ENCODE measurements at regions not wholly inside any gene's neighbourhood (a gene's known extent, or its start where the extent isn't known, plus 50 kb on each side); places are given as distances from the start of the nearest gene placed in this dataset.
A peak's percentile ranks its signal among the peaks of the same experiment; 100 is the strongest.

DNA sequence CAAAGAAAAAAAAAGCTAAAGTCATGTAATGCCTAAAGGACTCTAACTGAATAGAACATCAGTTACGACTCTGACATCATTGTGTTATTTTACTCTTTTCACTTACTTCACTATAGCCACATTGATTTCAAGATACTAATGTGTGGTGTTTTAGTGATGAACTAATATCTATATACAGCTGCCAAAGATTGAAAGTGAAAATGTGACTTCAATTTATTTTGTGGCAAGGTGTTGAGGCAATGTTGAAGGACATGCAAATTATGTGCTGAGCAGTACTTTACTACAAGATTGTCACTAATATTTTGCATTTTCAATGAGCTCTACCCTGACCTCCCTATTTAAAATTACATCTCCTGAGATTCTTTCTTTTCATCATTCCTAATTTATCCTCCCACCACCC, 1911.9 kb upstream of the PCDH20 start:
- TF ChIP-seq TARDBP (IDR thresholded peaks at IDR 0.05) (0 out of 2 replicates have a peak, but pooled peaks have one; percentile 19), LEF1 (IDR thresholded peaks at IDR 0.05; ENCODE audit: borderline replicate concordance) (no peak), ZNF384 (IDR thresholded peaks at IDR 0.05) (no peak)
- DNase-seq (ENCODE audit: extremely low spot score), result no peak
- POLR2A ChIA-PET, result no interaction called here
- CTCF ChIA-PET, result no interaction called here

DNA sequence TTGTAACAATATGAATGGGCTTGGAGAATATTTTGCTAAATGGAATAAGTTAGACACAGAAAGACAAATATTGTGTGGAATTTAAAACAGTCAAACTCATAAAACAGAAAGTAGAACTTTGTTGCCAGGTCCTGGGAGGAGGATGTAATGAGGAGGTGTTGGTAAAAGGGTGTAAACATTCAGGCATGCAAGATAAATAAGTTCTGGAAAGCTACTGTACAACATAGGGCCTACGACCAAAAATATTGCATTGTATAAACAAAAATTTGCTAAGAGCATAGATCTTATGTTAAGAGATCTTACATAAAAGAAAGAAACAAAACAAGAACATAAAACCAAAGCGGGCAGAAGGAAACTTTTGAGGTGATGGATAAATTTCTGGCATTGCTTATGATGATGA, 1907.8 kb upstream of the PCDH20 start:
- TF ChIP-seq SP1 (IDR thresholded peaks at IDR 0.05) (no peak), FOXA1 (IDR thresholded peaks at IDR 0.05) (no peak), ELF4 (IDR thresholded peaks at IDR 0.05) (no peak), CTBP1 (IDR thresholded peaks at IDR 0.05; ENCODE audit: borderline replicate concordance) (no peak), SUZ12 (IDR thresholded peaks at IDR 0.05) (no peak), FOXM1 (IDR thresholded peaks at IDR 0.05; ENCODE audit: borderline replicate concordance) (no peak), HDGF (IDR thresholded peaks at IDR 0.05; ENCODE audit: borderline replicate concordance) (no peak), L3MBTL2 (conservative IDR thresholded peaks at IDR 0.05) (no peak), TARDBP (IDR thresholded peaks at IDR 0.05) (no peak), BHLHE40 (IDR thresholded peaks at IDR 0.05; ENCODE audit: borderline replicate concordance) (no peak), ARNT (IDR thresholded peaks at IDR 0.05) (no peak), NFRKB (IDR thresholded peaks at IDR 0.05) (no peak), LEF1 (IDR thresholded peaks at IDR 0.05; ENCODE audit: borderline replicate concordance) (no peak), FOXK2 (IDR thresholded peaks at IDR 0.05) (no peak), ZNF384 (IDR thresholded peaks at IDR 0.05) (no peak)
- TF ChIP-seq, protein P1, sequence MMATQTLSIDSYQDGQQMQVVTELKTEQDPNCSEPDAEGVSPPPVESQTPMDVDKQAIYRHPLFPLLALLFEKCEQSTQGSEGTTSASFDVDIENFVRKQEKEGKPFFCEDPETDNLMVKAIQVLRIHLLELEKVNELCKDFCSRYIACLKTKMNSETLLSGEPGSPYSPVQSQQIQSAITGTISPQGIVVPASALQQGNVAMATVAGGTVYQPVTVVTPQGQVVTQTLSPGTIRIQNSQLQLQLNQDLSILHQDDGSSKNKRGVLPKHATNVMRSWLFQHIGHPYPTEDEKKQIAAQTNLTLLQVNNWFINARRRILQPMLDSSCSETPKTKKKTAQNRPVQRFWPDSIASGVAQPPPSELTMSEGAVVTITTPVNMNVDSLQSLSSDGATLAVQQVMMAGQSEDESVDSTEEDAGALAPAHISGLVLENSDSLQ (IDR thresholded peaks at IDR 0.05), result no peak
- ChIA-PET POLR2A (no interaction called here), CTCF (no interaction called here)
- DNase-seq (ENCODE audit: extremely low spot score), result no peak

DNA sequence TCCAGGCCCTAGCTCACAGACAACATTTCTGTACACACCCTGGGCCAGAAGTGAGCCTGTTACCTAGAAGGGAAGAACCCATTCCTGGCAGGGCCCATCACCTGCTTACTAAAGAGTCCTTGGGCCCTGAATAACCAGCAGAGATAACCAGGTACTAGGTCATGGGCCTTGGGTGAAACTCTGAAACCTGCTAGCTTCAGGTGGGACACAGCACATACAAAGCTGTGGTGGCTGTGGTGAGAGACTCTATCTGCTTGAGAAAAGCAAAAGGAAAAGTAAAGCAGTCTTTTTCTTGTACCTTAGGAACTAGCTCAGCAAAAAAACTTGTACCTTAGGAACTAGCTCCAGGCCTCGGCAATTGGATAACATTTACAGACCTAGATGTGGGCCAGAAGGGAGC, 1895.9 kb upstream of the PCDH20 start:
- ChIA-PET POLR2A (no interaction called here), CTCF (no interaction called here)
- no peak for DNase-seq (ENCODE audit: extremely low spot score)
- TF ChIP-seq LEF1 (IDR thresholded peaks at IDR 0.05; ENCODE audit: borderline replicate concordance) (no peak), ARNT (IDR thresholded peaks at IDR 0.05) (no peak), SUZ12 (IDR thresholded peaks at IDR 0.05) (no peak), FOXM1 (IDR thresholded peaks at IDR 0.05; ENCODE audit: borderline replicate concordance) (no peak), TARDBP (IDR thresholded peaks at IDR 0.05) (no peak), HDGF (IDR thresholded peaks at IDR 0.05; ENCODE audit: borderline replicate concordance) (no peak), FOXK2 (IDR thresholded peaks at IDR 0.05) (no peak), ELF4 (IDR thresholded peaks at IDR 0.05) (no peak), SP1 (IDR thresholded peaks at IDR 0.05) (no peak), NFRKB (IDR thresholded peaks at IDR 0.05) (no peak), CTBP1 (IDR thresholded peaks at IDR 0.05; ENCODE audit: borderline replicate concordance) (no peak), BHLHE40 (IDR thresholded peaks at IDR 0.05; ENCODE audit: borderline replicate concordance) (no peak), FOXA1 (IDR thresholded peaks at IDR 0.05) (no peak), L3MBTL2 (conservative IDR thresholded peaks at IDR 0.05) (no peak), ZNF384 (IDR thresholded peaks at IDR 0.05) (no peak)
- TF ChIP-seq, protein P1 (IDR thresholded peaks at IDR 0.05), result no peak

DNA sequence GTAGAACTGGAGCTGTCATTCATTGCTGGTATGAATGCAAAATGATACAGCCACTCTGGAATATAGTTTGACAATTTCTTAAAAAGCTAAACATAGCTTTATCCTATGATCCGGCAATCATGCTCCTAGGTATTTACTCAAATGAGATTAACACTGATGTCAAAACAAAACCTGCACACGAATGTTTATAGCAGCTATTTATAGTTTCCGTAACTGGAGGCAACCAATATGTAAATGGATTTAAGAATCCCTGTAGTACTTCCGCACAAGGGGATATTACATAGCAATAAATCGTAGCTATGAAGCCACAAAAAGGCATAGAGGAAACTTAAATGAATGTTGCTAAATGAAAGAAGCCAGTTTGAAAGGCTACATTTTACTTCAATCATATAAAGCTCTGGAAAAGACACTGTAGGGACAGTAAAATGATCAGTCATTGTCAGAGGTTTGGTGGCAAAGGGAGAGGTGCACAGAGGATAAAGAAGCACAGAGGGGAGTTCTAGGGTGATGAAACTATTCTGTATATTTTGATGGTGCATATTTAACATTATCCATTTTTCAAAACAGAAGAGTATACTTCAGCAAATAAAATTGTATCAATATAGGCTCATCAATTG, 1893.0 kb upstream of the PCDH20 start:
- CTCF ChIA-PET, result interaction anchor here (0.6 kb wide), 3 partner anchors 141 to 259 kb away, joined by 3 to 5 read pairs (median 3); no protein-coding TSS in a partner anchor

DNA sequence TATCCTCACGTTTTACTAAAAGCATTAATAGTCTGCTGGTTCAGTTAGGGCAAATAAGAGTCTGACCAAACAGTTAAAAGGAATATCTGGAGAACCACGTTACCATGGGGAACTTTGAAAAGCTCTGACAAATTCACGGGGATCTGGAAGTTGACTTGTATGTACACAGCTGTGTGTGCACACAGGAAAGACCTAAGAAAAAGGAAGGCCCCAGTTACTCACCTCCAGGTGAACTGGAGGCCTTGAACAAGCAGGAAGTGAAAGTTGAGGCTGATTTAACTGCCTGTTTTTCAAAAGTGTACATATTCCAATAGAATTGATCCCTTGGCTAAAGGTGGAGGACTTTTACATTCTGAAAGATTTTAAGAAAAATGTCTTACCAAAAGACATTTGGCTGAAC, 1891.6 kb upstream of the PCDH20 start:
- 0 out of 2 replicates have a peak, but pooled peaks have one; percentile 5 for TF ChIP-seq FOXM1 (IDR thresholded peaks at IDR 0.05; ENCODE audit: borderline replicate concordance)
- TF ChIP-seq ARNT (IDR thresholded peaks at IDR 0.05), result no peak
- POLR2A ChIA-PET, result no interaction called here
- DNase-seq (ENCODE audit: extremely low spot score), result no peak
- CTCF ChIA-PET, result no interaction called here

More for the DNA sequence above, 1893.0 kb upstream of the PCDH20 start:
- no peak for DNase-seq (ENCODE audit: extremely low spot score)
- POLR2A ChIA-PET, result no interaction called here
- TF ChIP-seq, protein P1 (IDR thresholded peaks at IDR 0.05), result peak; percentile 83
- TF ChIP-seq HDGF (IDR thresholded peaks at IDR 0.05; ENCODE audit: borderline replicate concordance) (no peak), TARDBP (IDR thresholded peaks at IDR 0.05) (no peak), ARNT (IDR thresholded peaks at IDR 0.05) (peak; percentile 51; the same call in 1 of the 2 replicates)

DNA sequence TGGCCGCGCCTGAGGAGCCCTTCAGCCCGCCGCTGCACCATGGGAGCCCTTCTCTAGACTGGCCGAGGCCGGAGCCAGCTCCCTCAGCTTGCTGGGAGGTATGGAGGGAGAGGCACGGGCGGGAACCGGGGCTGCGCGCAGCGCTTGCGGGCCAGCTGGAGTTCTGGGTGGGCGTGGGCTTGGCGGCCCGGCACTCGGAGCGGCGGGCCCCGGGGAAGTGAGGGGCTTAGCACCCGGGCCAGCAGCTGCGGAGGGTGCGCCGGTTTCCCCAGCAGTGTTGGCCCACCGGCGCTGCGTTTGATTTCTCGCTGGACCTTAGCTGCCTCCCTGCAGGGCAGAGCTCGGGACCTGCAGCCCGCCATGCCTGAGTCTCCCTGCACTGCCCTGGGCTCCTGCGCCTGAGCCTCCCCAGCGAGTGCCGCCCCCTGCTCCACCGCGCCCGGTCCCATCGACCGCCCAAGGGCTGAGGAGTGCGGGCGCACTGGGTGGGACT, 1890.0 kb upstream of the PCDH20 start:
- no peak for DNase-seq (ENCODE audit: extremely low spot score)
- TF ChIP-seq ARNT (IDR thresholded peaks at IDR 0.05) (no peak), CTBP1 (IDR thresholded peaks at IDR 0.05; ENCODE audit: borderline replicate concordance) (no peak), L3MBTL2 (conservative IDR thresholded peaks at IDR 0.05) (no peak), TARDBP (IDR thresholded peaks at IDR 0.05) (no peak), FOXK2 (IDR thresholded peaks at IDR 0.05) (no peak), FOXA1 (IDR thresholded peaks at IDR 0.05) (no peak), LEF1 (IDR thresholded peaks at IDR 0.05; ENCODE audit: borderline replicate concordance) (no peak), FOXM1 (IDR thresholded peaks at IDR 0.05; ENCODE audit: borderline replicate concordance) (no peak), SUZ12 (IDR thresholded peaks at IDR 0.05) (no peak), HDGF (IDR thresholded peaks at IDR 0.05; ENCODE audit: borderline replicate concordance) (no peak), NFRKB (IDR thresholded peaks at IDR 0.05) (no peak), BHLHE40 (IDR thresholded peaks at IDR 0.05; ENCODE audit: borderline replicate concordance) (no peak)
- TF ChIP-seq, protein P1 (IDR thresholded peaks at IDR 0.05), result no peak
- CTCF ChIA-PET, result interaction anchor here (0.6 kb wide), 1 partner anchor 212 kb away, joined by 4 read pairs; no protein-coding TSS in a partner anchor
- POLR2A ChIA-PET, result no interaction called here

Data from HEK293T (cell line).